Thymus (tissue), 11 donors: ENCODE measurements at regions not wholly inside any gene's neighbourhood (a gene's known extent, or its start where the extent isn't known, plus 50 kb on each side); places are given as distances from the start of the nearest gene placed in this dataset.

Source experiments
- DNase-seq, 9 donors: peaks; one replicate each; pipeline ENCODE4 v3.0.0-alpha.2; 2013; ENCODE audit warnings: low spot score in 9 of 9, low read depth in 6 of 9, missing footprints in 1 of 9
- H3K27ac ChIP-seq, 2 donors: one replicate each; pipeline ENCODE4 v1.5.1; 2013; ENCODE audit warnings: control low read depth in 1 of 2, low read depth in 1 of 2, low read length in 1 of 2, mild to moderate bottlenecking in 1 of 2, moderate library complexity in 1 of 2
- H3K27me3 ChIP-seq, 2 donors: one replicate each; pipeline ENCODE4 v1.5.1; 2013; ENCODE audit warnings: low read length in 1 of 2; ENCODE audit not compliant: control insufficient read depth in 2 of 2, insufficient read depth in 1 of 2
- H3K36me3 ChIP-seq, 2 donors: one replicate each; pipeline ENCODE4 v1.5.1; 2013; ENCODE audit warnings: low read length in 1 of 2, mild to moderate bottlenecking in 1 of 2, moderate library complexity in 1 of 2; ENCODE audit not compliant: control insufficient read depth in 2 of 2, insufficient read depth in 2 of 2
- H3K4me1 ChIP-seq, 2 donors: one replicate each; pipeline ENCODE4 v1.5.1; 2013; ENCODE audit warnings: low read length in 2 of 2; ENCODE audit not compliant: control insufficient read depth in 2 of 2, insufficient read depth in 2 of 2
- H3K4me3 ChIP-seq, 2 donors: one replicate each; pipeline ENCODE4 v1.5.1; 2013; ENCODE audit warnings: low read length in 2 of 2, control low read depth in 1 of 2, mild to moderate bottlenecking in 1 of 2
- H3K9me3 ChIP-seq, 2 donors: one replicate each; pipeline ENCODE4 v1.5.1; 2013; ENCODE audit warnings: low read length in 1 of 2, mild to moderate bottlenecking in 1 of 2; ENCODE audit not compliant: control insufficient read depth in 2 of 2, insufficient read depth in 1 of 2
- WGBS: extraction: QIAGEN DNeasy Blood & Tissue Kit; methylation state at CpG from one replicate; pipeline ENCODE4 v1.1.7; 2013; 5-methylcytosine and 5-hydroxymethylcytosine counted together
- donor health status: healthy.

GRCh38 chr13:109440320-109440719 is 346.1 kb downstream of the IRS2 start:
- Histone ChIP-seq H3K36me3 (no peaks in the 10 kb centered on the region), H3K4me1 (no peaks in the 10 kb centered on the region), H3K4me3 (no peak overlapping the region), H3K27me3 (no peaks in the 10 kb centered on the region), H3K27ac (no peak overlapping the region), H3K9me3 (no peaks in the 10 kb centered on the region)
- DNase-seq = no peak
- WGBS = 94% methylated on average over 4 of the region's 4 CpGs

- Histone ChIP-seq H3K27ac (no peak overlapping the region), H3K27me3 (no peaks in the 10 kb centered on the region), H3K9me3 (no peaks in the 10 kb centered on the region), H3K4me1 (no peaks in the 10 kb centered on the region), H3K36me3 (no peaks in the 10 kb centered on the region), H3K4me3 (no peak overlapping the region)
- DNase-seq = no peak
- WGBS = 95% methylated on average over 6 of the region's 6 CpGs
Measured at GRCh38 chr13:109439813-109440212, 346.6 kb downstream of the IRS2 start.

DNA sequence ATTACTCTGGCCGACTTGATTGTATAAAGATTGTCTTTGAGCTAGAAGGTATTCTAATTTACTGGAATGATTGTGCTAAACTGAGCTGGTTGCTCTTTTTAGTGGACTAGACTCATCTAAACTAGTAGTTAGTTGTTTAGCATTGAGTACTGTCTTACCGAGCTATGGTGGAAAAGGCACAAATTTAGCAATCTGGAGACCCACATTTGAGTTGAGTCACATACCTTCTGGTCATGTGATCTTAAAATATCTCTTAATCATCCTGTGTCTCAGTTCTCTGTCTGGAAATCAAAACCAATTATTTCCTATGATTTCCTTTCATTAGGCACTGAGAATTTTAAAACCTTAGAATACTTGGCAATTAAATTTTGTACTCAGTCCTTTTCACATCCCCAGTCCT is 349.5 kb downstream of the IRS2 start:
- DNase-seq = no peak
- H3K27ac ChIP-seq = no peak overlapping the region
- 94% methylated on average over 2 of the region's 2 CpGs for WGBS
- H3K4me3 ChIP-seq = no peak overlapping the region
- no peaks in the 10 kb centered on the region for H3K36me3 ChIP-seq
- H3K9me3 ChIP-seq = peaks cover 0 to 8% of the 10 kb centered on the region in 2 donors
- no peaks in the 10 kb centered on the region for H3K27me3 ChIP-seq
- no peaks in the 10 kb centered on the region for H3K4me1 ChIP-seq

DNA sequence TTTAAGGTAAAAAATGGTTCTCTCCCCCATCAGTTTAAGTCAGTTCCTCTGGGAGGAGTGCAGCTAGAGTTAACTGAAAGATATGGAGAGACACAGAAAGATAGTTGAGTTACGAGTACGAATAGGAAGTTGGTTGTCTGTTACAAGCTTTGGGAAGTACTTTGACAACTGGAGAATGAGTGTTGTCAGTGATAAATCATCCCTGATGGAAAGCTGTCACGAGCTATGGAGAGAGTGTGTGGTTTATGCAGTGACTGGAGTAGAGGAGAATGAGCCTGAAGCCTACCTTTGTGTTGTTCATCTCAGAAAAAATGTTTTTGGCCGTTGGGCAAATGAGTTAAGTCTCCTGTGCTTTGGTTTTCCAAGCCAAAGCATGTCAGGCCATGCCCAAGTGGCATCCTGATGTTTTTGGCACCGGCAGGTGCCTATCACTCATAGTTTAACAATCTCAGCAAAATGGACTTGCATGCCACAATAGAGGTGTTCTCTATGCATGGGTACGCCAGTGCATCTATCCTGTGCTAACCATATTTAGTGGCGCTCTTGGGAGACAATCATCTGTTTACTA is 350.2 kb downstream of the IRS2 start:
- Histone ChIP-seq H3K27me3 (no peaks in the 10 kb centered on the region), H3K4me1 (no peaks in the 10 kb centered on the region), H3K9me3 (peaks cover 0 to 8% of the 10 kb centered on the region in 2 donors), H3K36me3 (no peaks in the 10 kb centered on the region), H3K4me3 (no peak overlapping the region), H3K27ac (no peak overlapping the region)
- 82% methylated on average over 7 of the region's 7 CpGs for WGBS
- DNase-seq = no peak

- Histone ChIP-seq H3K27me3 (no peaks in the 10 kb centered on the region), H3K9me3 (peaks cover 0 to 8% of the 10 kb centered on the region in 2 donors), H3K4me1 (no peaks in the 10 kb centered on the region), H3K27ac (no peak overlapping the region), H3K4me3 (no peak overlapping the region), H3K36me3 (no peaks in the 10 kb centered on the region)
- no peak for DNase-seq
- WGBS = 74% methylated on average over 2 of the region's 2 CpGs
Measured at GRCh38 chr13:109431217-109431616, 355.2 kb downstream of the IRS2 start.

- Histone ChIP-seq H3K4me1 (no peaks in the 10 kb centered on the region), H3K36me3 (no peaks in the 10 kb centered on the region), H3K9me3 (peaks cover 0 to 8% of the 10 kb centered on the region in 2 donors), H3K4me3 (no peak overlapping the region), H3K27ac (no peak overlapping the region), H3K27me3 (no peaks in the 10 kb centered on the region)
- no peak for DNase-seq
- 96% methylated on average over 3 of the region's 3 CpGs for WGBS
Measured at GRCh38 chr13:109428146-109428545, 358.2 kb downstream of the IRS2 start.

DNA sequence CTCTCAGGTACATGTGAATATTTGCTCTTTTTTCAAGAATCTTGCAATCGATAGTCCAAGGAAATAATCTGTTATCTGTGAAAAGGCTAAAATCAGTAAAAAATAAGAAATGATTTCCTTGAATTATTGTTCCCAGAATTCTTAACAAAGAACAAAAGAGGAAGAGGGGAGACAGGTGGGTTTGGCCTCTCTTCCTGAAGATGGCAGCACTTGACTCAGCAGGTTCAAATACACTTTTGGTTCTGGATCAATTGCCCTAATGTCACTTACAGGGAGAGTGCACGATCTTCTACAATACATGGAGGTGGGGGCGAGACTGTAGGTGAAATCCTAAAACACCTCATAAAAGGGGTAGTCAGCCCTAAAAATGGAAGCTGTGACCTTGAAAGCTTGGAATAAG is 358.7 kb downstream of the IRS2 start:
- no peaks in the 10 kb centered on the region for H3K4me1 ChIP-seq
- no peak overlapping the region for H3K27ac ChIP-seq
- DNase-seq = no peak
- 86% methylated on average over 3 of the region's 3 CpGs for WGBS
- no peaks in the 10 kb centered on the region for H3K36me3 ChIP-seq
- peaks cover 0 to 6% of the 10 kb centered on the region in 2 donors for H3K9me3 ChIP-seq
- no peaks in the 10 kb centered on the region for H3K27me3 ChIP-seq
- no peak overlapping the region for H3K4me3 ChIP-seq

GRCh38 chr13:109427148-109427547 is 359.2 kb downstream of the IRS2 start:
- Histone ChIP-seq H3K9me3 (peaks cover 0 to under 1% of the 10 kb centered on the region in 2 donors), H3K4me1 (peaks cover 0 to 2% of the 10 kb centered on the region in 2 donors), H3K27ac (no peak overlapping the region), H3K27me3 (no peaks in the 10 kb centered on the region), H3K36me3 (no peaks in the 10 kb centered on the region), H3K4me3 (no peak overlapping the region)
- WGBS = 94% methylated on average over 2 of the region's 2 CpGs
- DNase-seq = no peak

DNA sequence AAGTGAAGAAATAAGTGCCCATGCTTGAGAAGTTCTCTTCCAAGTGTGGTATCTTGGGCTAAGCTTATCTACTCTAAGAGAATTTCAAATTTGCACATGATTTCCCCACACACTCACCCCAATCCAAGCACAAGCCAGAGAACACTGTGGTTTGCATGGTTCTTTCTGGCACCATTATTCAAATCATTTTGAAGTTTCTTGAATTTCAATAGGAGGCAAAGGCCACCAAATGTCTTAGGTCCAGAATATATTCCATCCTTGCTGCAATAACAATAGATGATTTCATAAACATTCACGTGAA is 359.7 kb downstream of the IRS2 start:
- Histone ChIP-seq H3K27me3 (no peaks in the 10 kb centered on the region), H3K36me3 (no peaks in the 10 kb centered on the region), H3K9me3 (no peaks in the 10 kb centered on the region), H3K4me1 (peaks cover 0 to 3% of the 10 kb centered on the region in 2 donors), H3K27ac (no peak overlapping the region), H3K4me3 (no peak overlapping the region)
- WGBS = 92% methylated on average over 1 of the region's 1 CpG
- DNase-seq = no peak
